GM19023 (cell line): ENCODE measurements at regions not wholly inside any gene's neighbourhood (a gene's known extent, or its start where the extent isn't known, plus 50 kb on each side); places are given as distances from the start of the nearest gene placed in this dataset.

Source experiments
- ATAC-seq: cut with Tn5 transposase; IDR thresholded peaks from one replicate; pipeline ENCODE4 v1.9.1; 2021; ENCODE audit warnings: mild to moderate bottlenecking, moderate library complexity; ENCODE audit not compliant: unreplicated experiment

- ATAC-seq: no peak
Observed at GRCh38 chr9:81741103-81741502, 51.8 kb upstream of the TLE1 start.

- ATAC-seq: no peak
Observed at GRCh38 chr9:81748091-81748490, 58.7 kb upstream of the TLE1 start.

DNA sequence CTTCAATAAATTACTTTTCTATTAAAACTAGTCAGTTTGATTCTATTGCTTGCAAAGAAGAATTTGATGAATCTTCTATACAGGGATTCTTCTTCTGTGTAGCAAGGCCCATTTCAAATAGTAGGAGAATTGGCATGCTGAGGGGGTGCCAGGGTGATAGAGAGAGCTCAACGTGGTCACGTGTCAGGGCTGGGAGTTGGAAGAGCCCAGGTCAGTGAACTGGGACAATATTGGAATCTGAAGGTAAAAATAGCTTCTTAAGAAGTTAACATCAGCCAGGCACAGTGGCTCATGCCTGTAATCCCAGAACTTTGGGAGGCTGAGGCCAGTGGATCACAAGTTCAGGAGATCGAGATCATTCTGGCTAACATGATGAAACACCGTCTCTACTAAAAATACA lies 64.1 kb upstream of the TLE1 start:
- no peak for ATAC-seq

DNA sequence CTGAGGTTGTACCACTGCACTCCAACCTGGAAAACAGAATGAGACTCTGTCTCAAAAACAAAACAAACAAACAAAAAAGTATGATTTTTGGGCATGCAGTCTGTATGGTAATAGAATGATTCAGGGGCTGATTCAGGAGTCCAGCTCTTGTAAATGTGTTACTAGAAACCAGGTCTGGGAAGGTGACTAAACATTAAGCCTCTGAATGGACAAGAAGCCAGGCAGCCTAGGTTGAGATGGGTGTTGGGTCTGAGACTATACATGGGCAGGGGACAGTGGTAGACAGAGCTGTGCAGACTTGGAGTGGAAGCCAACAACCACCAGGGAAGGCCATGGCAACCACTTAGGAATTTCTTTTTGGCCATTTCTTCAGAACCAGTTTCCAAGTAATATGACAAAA lies 64.9 kb upstream of the TLE1 start:
- ATAC-seq: no peak

DNA sequence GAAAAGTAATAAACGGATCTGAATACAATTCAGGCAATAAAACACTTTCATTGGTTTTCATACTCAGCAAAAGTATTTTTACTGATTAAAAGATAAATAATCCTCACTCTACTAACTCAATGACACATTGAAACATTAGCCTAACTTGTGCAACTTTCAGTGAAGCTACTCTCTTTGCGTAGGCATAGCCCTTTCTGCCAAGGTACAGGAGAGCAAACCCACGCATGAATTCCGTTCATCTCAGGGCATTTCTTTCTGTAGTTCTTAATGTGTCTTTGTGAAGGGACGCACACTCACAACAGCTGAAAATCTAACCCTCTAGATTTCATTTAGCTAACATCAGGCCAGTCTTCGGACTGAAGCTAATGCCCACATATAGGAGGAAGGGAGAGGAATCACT lies 66.4 kb upstream of the TLE1 start:
- ATAC-seq: no peak

DNA sequence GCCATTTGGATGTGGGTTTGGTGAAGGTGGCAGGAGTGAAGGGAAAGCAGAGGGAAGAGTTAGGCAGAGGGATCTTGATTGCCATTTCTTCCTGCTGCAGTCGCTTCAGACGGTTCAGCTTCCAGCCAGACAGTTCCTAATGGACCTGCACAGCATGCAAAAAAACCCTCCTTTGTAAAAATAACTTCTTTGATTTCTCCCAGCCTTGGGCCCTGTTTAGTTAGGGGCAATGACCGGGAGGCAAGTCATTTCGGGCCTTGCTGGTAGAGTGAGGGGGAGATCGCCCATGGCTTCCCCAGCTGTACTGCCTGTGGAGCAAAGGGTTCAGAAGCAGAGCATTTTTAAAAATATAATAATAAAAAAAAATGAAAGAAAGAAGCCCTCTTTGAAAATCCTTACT lies 67.2 kb upstream of the TLE1 start:
- ATAC-seq: no peak

DNA sequence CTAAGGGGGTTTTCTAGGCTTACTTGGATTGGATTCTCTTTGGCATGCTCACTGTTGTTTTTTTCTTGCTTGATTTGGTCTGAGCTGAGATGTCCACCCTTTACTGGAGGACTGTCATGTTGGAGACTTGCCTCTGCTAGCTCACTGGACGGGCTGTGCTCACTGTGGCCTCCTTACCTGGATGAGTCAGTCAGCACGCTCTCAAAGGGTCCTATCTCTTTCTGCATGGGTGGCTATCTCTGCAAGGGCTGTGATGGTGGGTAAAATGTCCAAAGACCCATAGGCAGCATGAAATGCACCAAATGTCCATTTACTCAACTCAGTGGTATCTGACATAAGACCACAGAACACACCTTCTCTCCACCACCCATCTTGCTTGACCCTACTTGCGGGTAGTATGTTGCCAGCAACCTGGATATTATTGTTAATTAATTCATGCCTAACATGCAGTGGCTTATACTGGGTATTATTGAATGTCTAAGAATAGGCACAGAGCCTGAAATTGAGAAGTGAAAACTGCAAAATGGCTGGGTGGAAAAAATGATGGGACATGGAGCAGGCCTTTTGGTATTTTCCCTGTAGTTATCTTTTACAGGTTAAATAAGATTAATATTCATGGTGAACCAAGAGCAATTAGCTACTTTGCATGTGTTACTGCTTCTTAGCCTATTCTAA lies 68.9 kb upstream of the TLE1 start:
- no peak for ATAC-seq

DNA sequence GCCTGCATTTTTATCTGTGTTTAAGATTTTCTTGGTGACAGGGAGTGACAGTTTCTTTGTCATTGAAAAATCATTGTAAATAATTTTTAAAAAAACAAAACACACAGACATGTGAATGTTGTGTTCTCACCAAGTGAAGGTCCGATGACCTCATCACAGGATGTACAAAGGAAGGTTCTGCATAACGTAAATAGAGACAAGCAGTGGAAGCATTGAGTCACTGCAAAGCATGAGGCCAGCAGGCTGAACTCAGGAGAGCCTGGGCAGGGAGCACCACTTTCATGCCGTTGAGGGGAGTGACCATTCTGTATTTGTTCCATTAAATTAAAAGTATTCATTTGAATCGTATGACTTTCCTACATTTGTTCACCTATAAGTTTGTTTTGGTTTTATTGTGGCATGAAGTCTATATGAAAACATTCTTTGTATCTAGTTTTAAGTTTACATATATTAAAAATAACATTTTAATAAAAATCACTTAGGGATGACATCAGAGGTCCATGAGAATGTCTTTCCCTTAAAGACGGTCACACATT lies 70.4 kb upstream of the TLE1 start:
- no peak for ATAC-seq

DNA sequence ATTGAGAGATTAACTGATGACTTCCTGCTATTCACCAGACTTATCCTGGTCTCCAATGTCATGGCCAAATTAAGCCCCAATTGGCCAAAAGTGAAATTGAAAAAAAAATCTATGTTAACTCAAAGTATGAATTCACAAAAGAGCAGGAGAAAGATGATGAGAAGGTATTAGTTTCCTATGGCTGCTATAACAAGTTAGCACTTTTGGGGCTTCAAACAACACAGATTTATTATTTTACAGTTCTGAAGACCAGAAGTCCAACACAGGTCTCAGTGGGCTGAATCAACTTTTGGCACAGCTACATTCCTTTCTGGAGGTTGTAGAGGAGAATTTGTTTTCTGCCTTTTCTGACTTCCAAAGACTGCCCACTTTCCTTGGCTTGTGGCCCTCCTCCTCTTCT lies 78.6 kb upstream of the TLE1 start:
- ATAC-seq: no peak

- ATAC-seq: no peak
Observed at GRCh38 chr9:81771571-81771970, 82.2 kb upstream of the TLE1 start.

GRCh38 chr9:81772144-81772543 lies 82.8 kb upstream of the TLE1 start:
- ATAC-seq: no peak

GRCh38 chr9:81776390-81776789 lies 87.0 kb upstream of the TLE1 start:
- no peak for ATAC-seq

GRCh38 chr9:81776834-81777233 lies 87.5 kb upstream of the TLE1 start:
- ATAC-seq: no peak

- ATAC-seq: no peak
Observed at GRCh38 chr9:81777482-81777881, 88.1 kb upstream of the TLE1 start.

DNA sequence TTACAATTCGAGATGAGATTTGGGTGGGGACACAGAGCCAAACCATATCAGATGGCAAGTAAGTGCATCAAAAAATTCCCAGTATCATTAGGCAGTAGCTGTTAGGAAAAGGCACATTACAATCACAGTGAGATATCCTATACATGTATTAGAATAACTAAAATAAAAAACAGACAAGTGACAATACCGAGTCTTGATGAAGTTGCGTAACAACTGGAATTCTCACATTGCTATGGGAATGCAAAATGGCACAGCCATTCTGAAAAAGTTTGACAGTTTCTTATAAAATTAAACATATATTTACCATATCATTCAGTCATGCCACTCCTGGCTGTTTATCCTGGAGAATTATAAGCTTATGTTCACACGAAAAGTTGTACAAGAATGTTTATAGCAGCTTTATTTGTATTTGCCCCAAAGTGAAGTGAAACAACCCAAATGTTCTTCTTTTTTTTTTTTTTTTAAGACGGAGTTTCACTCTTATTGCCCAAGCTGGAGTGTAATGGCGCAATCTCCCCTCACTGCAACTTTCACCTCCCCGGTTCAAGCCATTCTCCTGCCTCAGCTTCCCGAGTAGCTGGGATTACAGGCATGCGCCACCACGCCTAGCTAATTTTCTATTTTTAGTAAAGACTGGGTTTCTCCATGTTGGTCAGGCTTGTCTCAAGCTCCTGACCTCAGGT lies 93.1 kb upstream of the TLE1 start:
- no peak for ATAC-seq

- ATAC-seq: no peak
Observed at GRCh38 chr9:81787747-81788632, 98.6 kb upstream of the TLE1 start.

DNA sequence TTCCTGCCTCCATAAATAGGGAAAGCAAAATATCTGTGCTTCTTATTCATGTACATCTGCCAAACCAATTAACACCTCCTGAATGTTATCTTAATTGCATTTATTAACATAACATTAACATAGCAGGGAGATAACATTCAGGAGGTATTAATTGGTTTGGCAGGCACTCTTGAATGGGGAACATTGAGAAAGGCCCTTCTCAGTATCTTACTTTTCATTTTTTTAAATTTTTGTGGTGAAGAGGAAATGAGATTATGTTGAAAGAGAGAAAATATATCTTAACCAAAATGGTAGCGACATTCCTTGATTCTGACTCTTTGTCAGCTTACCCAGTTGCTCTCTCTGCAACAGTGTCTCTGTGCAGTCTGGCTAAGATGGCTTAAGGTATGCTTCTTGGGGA lies 100.4 kb upstream of the TLE1 start:
- ATAC-seq: no peak

- no peak for ATAC-seq
Observed at GRCh38 chr9:81790166-81790565, 100.8 kb upstream of the TLE1 start.

GRCh38 chr9:81791076-81791475 lies 101.7 kb upstream of the TLE1 start:
- ATAC-seq: no peak

DNA sequence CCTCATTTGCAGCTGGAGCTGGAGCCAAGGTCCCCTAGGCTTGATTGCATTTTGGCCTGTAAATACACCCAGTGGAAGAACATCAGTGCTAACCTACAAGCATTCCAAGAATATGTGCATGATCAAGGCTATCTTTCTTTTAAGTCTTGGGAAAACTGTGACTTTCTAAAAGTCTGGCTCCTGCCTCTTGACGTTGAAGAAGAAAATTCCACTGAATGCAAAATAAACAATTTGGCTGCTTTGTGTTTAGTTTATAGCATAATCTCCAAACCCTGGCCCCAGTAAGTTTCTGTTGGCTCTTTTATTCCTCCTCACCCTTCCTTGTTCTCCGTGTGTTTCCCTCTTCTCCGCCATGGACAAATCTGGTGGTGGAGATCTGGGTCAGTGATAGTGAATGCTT lies 109.3 kb upstream of the TLE1 start:
- no peak for ATAC-seq

GRCh38 chr9:81801190-81801589 lies 111.8 kb upstream of the TLE1 start:
- no peak for ATAC-seq

- ATAC-seq: no peak
Observed at GRCh38 chr9:81804306-81804705, 115.0 kb upstream of the TLE1 start.
